OCI-LY7 (cell line): ENCODE measurements at regions not wholly inside any gene's neighbourhood (a gene's known extent, or its start where the extent isn't known, plus 50 kb on each side); places are given as distances from the start of the nearest gene placed in this dataset.

Source experiments
- EZH2phosphoT487 ChIP-seq: fragments of 200-600 bp; sonication (generic); IDR thresholded peaks from 2 replicates; pipeline ENCODE4 v1.6.1; 2018; ENCODE audit warnings: low read depth, borderline replicate concordance, mild to moderate bottlenecking, mixed run types, antibody characterized with exemption, low read length, moderate library complexity, mixed read lengths
- TF ChIP-seq, protein P1 (sequence below): fragments of 200-600 bp; sonication (generic); conservative IDR thresholded peaks from 2 replicates; pipeline ENCODE4 v1.5.1; 2014; ENCODE audit warnings: mild to moderate bottlenecking, antibody characterized with exemption, low read length, moderate library complexity, mixed read lengths

GRCh38 chr5:130321931-130322330 is 417.7 kb downstream of the CHSY3 start:
- TF ChIP-seq, protein P1, sequence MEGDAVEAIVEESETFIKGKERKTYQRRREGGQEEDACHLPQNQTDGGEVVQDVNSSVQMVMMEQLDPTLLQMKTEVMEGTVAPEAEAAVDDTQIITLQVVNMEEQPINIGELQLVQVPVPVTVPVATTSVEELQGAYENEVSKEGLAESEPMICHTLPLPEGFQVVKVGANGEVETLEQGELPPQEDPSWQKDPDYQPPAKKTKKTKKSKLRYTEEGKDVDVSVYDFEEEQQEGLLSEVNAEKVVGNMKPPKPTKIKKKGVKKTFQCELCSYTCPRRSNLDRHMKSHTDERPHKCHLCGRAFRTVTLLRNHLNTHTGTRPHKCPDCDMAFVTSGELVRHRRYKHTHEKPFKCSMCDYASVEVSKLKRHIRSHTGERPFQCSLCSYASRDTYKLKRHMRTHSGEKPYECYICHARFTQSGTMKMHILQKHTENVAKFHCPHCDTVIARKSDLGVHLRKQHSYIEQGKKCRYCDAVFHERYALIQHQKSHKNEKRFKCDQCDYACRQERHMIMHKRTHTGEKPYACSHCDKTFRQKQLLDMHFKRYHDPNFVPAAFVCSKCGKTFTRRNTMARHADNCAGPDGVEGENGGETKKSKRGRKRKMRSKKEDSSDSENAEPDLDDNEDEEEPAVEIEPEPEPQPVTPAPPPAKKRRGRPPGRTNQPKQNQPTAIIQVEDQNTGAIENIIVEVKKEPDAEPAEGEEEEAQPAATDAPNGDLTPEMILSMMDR = no peak
- TF ChIP-seq EZH2phosphoT487 = no peak
